ENCODE measurements at regions not wholly inside any gene's neighbourhood (a gene's known extent, or its start where the extent isn't known, plus 50 kb on each side); places are given as distances from the start of the nearest gene placed in this dataset.

DNA sequence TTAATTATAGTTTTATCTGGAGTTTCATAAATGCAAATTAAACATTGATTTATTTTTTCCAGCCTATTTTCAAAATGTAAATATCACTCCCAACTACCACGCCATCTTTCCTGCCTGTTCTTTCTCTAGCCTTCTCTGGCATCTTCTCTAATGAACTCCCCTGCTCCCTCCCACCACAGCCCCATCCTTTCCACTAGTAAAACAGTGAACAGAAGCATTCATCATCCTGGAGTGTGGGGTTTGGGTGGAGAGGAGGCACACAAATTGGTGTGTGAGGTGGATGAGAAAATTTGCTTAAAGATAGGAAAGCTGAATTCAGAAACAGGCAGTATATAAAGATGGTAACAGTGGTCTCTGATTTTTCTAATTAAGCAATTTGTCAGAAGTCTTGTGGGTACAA lies 479.4 kb downstream of the ARL4A start:
- CTCF ChIA-PET (ENCODE audit: unreplicated experiment) = no interaction called here
- Histone ChIP-seq H3K4me3 (ENCODE audit: low read depth, low read length, poor library complexity, severe bottlenecking) (no peak overlapping the region), H4K20me1 (ENCODE audit: insufficient read depth, low read length) (no peaks in the 10 kb centered on the region), H3K27ac (ENCODE audit: low read depth, low read length, poor library complexity, severe bottlenecking) (no peak overlapping the region), H3K4me2 (ENCODE audit: low read length) (no peak overlapping the region), H3K9me3 (ENCODE audit: low read length) (no peaks in the 10 kb centered on the region), H3K36me3 (ENCODE audit: insufficient read depth, low read length) (no peaks in the 10 kb centered on the region), H3K9me2 (ENCODE audit: insufficient read depth, low read length) (no peaks in the 10 kb centered on the region), H3K4me1 (ENCODE audit: insufficient read depth, low read length, poor library complexity, severe bottlenecking) (no peaks in the 10 kb centered on the region), H2AFZ (ENCODE audit: low read length) (no peak overlapping the region), H3K79me2 (ENCODE audit: insufficient read depth, low read depth, low read length) (no peaks in the 10 kb centered on the region)
- POLR2A ChIA-PET = interaction anchor here (0.7 kb wide), 1 partner anchor 498 kb away, joined by 4 read pairs; no protein-coding TSS in a partner anchor
- no TSS peak for BruUV-seq (replicated peaks)
- no peak for DNase-seq (ENCODE audit: low spot score)
- intact Hi-C loops (cut with micrococcal nuclease; ENCODE audit: unreplicated experiment) = no loop called here
- TF ChIP-seq, protein P1, sequence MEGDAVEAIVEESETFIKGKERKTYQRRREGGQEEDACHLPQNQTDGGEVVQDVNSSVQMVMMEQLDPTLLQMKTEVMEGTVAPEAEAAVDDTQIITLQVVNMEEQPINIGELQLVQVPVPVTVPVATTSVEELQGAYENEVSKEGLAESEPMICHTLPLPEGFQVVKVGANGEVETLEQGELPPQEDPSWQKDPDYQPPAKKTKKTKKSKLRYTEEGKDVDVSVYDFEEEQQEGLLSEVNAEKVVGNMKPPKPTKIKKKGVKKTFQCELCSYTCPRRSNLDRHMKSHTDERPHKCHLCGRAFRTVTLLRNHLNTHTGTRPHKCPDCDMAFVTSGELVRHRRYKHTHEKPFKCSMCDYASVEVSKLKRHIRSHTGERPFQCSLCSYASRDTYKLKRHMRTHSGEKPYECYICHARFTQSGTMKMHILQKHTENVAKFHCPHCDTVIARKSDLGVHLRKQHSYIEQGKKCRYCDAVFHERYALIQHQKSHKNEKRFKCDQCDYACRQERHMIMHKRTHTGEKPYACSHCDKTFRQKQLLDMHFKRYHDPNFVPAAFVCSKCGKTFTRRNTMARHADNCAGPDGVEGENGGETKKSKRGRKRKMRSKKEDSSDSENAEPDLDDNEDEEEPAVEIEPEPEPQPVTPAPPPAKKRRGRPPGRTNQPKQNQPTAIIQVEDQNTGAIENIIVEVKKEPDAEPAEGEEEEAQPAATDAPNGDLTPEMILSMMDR (conservative IDR thresholded peaks at IDR 0.05; ENCODE audit: low read length) = no peak
- TF ChIP-seq EZH2phosphoT487 (IDR thresholded peaks at IDR 0.05; ENCODE audit: borderline replicate concordance, low read depth, low read length) = no peak

DNA sequence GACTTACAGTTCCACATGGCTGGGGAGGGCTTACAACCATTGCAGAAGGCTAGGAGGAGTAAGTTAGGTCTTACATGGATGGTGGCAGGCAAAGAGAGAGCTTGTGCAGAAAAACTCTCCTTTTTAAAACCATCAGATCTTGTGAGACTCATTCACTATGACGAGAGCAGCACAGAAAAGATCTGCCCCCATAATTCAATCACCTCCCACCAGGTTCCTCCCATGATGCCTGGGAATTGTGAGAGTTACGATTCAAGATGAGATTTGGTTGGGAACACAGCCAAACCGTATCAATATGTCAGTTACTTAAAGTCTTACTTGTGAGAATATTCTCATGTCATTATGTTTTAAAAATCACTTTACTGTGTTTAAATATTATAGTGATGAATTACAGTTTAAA lies 481.9 kb downstream of the ARL4A start:
- Histone ChIP-seq H3K9me2 (ENCODE audit: insufficient read depth, low read length) (no peaks in the 10 kb centered on the region), H4K20me1 (ENCODE audit: insufficient read depth, low read length) (no peaks in the 10 kb centered on the region), H3K36me3 (ENCODE audit: insufficient read depth, low read length) (no peaks in the 10 kb centered on the region), H3K4me3 (ENCODE audit: low read depth, low read length, poor library complexity, severe bottlenecking) (no peak overlapping the region), H3K9me3 (ENCODE audit: low read length) (no peaks in the 10 kb centered on the region), H2AFZ (ENCODE audit: low read length) (no peak overlapping the region), H3K4me2 (ENCODE audit: low read length) (no peak overlapping the region), H3K79me2 (ENCODE audit: insufficient read depth, low read depth, low read length) (no peaks in the 10 kb centered on the region), H3K27ac (ENCODE audit: low read depth, low read length, poor library complexity, severe bottlenecking) (no peak overlapping the region), H3K4me1 (ENCODE audit: insufficient read depth, low read length, poor library complexity, severe bottlenecking) (no peaks in the 10 kb centered on the region)
- no peak for TF ChIP-seq EZH2phosphoT487 (IDR thresholded peaks at IDR 0.05; ENCODE audit: borderline replicate concordance, low read depth, low read length)
- TF ChIP-seq, protein P1 (conservative IDR thresholded peaks at IDR 0.05; ENCODE audit: low read length) = no peak
- DNase-seq (ENCODE audit: low spot score) = no peak
- no TSS peak for BruUV-seq (replicated peaks)
- intact Hi-C loops (cut with micrococcal nuclease; ENCODE audit: unreplicated experiment) = no loop called here
- POLR2A ChIA-PET = no interaction called here
- CTCF ChIA-PET (ENCODE audit: unreplicated experiment) = no interaction called here

DNA sequence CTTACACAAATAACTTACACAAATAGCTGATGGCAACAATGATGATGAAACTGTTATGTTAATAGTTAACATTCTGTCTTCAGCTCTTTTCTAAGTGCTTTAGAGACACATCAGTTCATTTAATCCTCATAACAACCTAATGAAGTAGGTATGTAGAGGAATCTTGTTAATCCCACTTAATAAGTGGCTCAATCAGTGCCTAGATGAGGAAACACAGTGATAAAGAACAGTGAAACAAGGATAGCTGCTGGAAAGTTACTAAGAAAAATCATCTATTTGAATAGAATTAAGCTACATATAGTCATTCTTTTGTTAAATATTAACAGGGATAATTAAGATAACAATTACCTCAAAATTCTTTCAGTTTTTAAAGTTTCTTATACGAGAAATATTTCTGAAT lies 487.6 kb downstream of the ARL4A start:
- Histone ChIP-seq H3K36me3 (ENCODE audit: insufficient read depth, low read length) (no peaks in the 10 kb centered on the region), H2AFZ (ENCODE audit: low read length) (no peak overlapping the region), H3K27ac (ENCODE audit: low read depth, low read length, poor library complexity, severe bottlenecking) (no peak overlapping the region), H3K79me2 (ENCODE audit: insufficient read depth, low read depth, low read length) (no peaks in the 10 kb centered on the region), H3K9me3 (ENCODE audit: low read length) (no peaks in the 10 kb centered on the region), H4K20me1 (ENCODE audit: insufficient read depth, low read length) (no peaks in the 10 kb centered on the region), H3K4me2 (ENCODE audit: low read length) (no peak overlapping the region), H3K4me1 (ENCODE audit: insufficient read depth, low read length, poor library complexity, severe bottlenecking) (no peaks in the 10 kb centered on the region), H3K9me2 (ENCODE audit: insufficient read depth, low read length) (no peaks in the 10 kb centered on the region), H3K4me3 (ENCODE audit: low read depth, low read length, poor library complexity, severe bottlenecking) (no peak overlapping the region)
- BruUV-seq (replicated peaks) = no TSS peak
- CTCF ChIA-PET (ENCODE audit: unreplicated experiment) = no interaction called here
- DNase-seq (ENCODE audit: low spot score) = no peak
- TF ChIP-seq EZH2phosphoT487 (IDR thresholded peaks at IDR 0.05; ENCODE audit: borderline replicate concordance, low read depth, low read length) = no peak
- TF ChIP-seq, protein P1 (conservative IDR thresholded peaks at IDR 0.05; ENCODE audit: low read length) = no peak
- intact Hi-C loops (cut with micrococcal nuclease; ENCODE audit: unreplicated experiment) = no loop called here
- POLR2A ChIA-PET = interaction anchor here (1.0 kb wide), 1 partner anchor 27 kb away, joined by 3 read pairs; no protein-coding TSS in a partner anchor

Measured in OCI-LY7 (cell line).